SHP77 treated with DMSO at 0.1 percent for 48 hours (cell line): ENCODE measurements at regions not wholly inside any gene's neighbourhood (a gene's known extent, or its start where the extent isn't known, plus 50 kb on each side); places are given as distances from the start of the nearest gene placed in this dataset.
"Not testable (repeated sequence)": the region's sequence is repeated elsewhere in the genome, so short reads cannot be mapped to it uniquely, and the experiment has no call there.

Experiments
- DNase-seq: peaks from one replicate; lab custom pipeline; 2025; lab: John Stamatoyannopoulos, UW

- no peak for DNase-seq
Observed at GRCh38 chr5:2892466-2893000, 141.1 kb upstream of the IRX2 start.

GRCh38 chr5:2891781-2892180 lies 140.3 kb upstream of the IRX2 start:
- no peak for DNase-seq

GRCh38 chr5:2890011-2890410 lies 138.5 kb upstream of the IRX2 start:
- no peak for DNase-seq

- no peak for DNase-seq
Observed at GRCh38 chr5:2888520-2889060, 137.1 kb upstream of the IRX2 start.

GRCh38 chr5:2887481-2888348 lies 136.2 kb upstream of the IRX2 start:
- DNase-seq = no peak

GRCh38 chr5:2886531-2886930 lies 135.1 kb upstream of the IRX2 start:
- no peak for DNase-seq

GRCh38 chr5:2883771-2884170 lies 132.3 kb upstream of the IRX2 start:
- no peak for DNase-seq

GRCh38 chr5:2879701-2880100 lies 128.2 kb upstream of the IRX2 start:
- DNase-seq = no peak

- no peak for DNase-seq
Observed at GRCh38 chr5:2877522-2877921, 126.0 kb upstream of the IRX2 start.

- no peak for DNase-seq
Observed at GRCh38 chr5:2876183-2876582, 124.7 kb upstream of the IRX2 start.

- no peak for DNase-seq
Observed at GRCh38 chr5:2874099-2874498, 122.6 kb upstream of the IRX2 start.

- DNase-seq = no peak
Observed at GRCh38 chr5:2872676-2873075, 121.2 kb upstream of the IRX2 start.

- no peak for DNase-seq
Observed at GRCh38 chr5:2871282-2871681, 119.8 kb upstream of the IRX2 start.

- no peak for DNase-seq
Observed at GRCh38 chr5:2869471-2869870, 118.0 kb upstream of the IRX2 start.

GRCh38 chr5:2867373-2867933 lies 116.0 kb upstream of the IRX2 start:
- DNase-seq = no peak

GRCh38 chr5:2866662-2867372 lies 115.3 kb upstream of the IRX2 start:
- DNase-seq = no peak

GRCh38 chr5:2865856-2866255 lies 114.4 kb upstream of the IRX2 start:
- no peak for DNase-seq

- no peak for DNase-seq
Observed at GRCh38 chr5:2864515-2865105, 113.1 kb upstream of the IRX2 start.

- no peak for DNase-seq
Observed at GRCh38 chr5:2863675-2864433, 112.4 kb upstream of the IRX2 start.

GRCh38 chr5:2863133-2863532 lies 111.7 kb upstream of the IRX2 start:
- no peak for DNase-seq

- DNase-seq = not testable (repeated sequence)
Observed at GRCh38 chr5:2862176-2862575, 110.7 kb upstream of the IRX2 start.
